ENCODE measurements at regions not wholly inside any gene's neighbourhood (a gene's known extent, or its start where the extent isn't known, plus 50 kb on each side); places are given as distances from the start of the nearest gene placed in this dataset.

GRCh38 chr11:31986201-31986889 lies 104.5 kb upstream of the RCN1 start:
- TF ChIP-seq EZH2 (IDR thresholded peaks at IDR 0.05; ENCODE audit: borderline replicate concordance, low read depth, low read length, poor library complexity, severe bottlenecking), result no peak
- TF ChIP-seq CTCF (conservative IDR thresholded peaks at IDR 0.05; ENCODE audit: low read depth, low read length), result no peak
- Histone ChIP-seq H3K27me3 (replicated peaks; ENCODE audit: insufficient read depth, low read depth, low read length, poor library complexity) (peaks cover 99% of the 10 kb centered on the region), H3K4me1 (ENCODE audit: insufficient read depth, low read length, poor library complexity, severe bottlenecking) (no peaks in the 10 kb centered on the region), H3K4me3 (ENCODE audit: low read depth, low read length, poor library complexity, severe bottlenecking) (no peak overlapping the region), H3K9me3 (ENCODE audit: low read depth, low read length, poor library complexity, severe bottlenecking) (no peaks in the 10 kb centered on the region), H3K27ac (ENCODE audit: low read depth, low read length, poor library complexity, severe bottlenecking) (no peak overlapping the region), H3K36me3 (ENCODE audit: insufficient read depth, low read length, poor library complexity, severe bottlenecking) (no peaks in the 10 kb centered on the region)
- BruUV-seq (replicated peaks), result no TSS peak
- CTCF ChIA-PET, result interaction anchor here (0.7 kb wide), 1 partner anchor 28 kb away, joined by 3 read pairs; no protein-coding TSS in a partner anchor
- POLR2A ChIA-PET (ENCODE audit: low non-redundant PET), result no interaction called here
- DNase-seq (ENCODE audit: low spot score), result no peak
- intact Hi-C loops (cut with micrococcal nuclease; ENCODE audit: unreplicated experiment), result no loop called here

DNA sequence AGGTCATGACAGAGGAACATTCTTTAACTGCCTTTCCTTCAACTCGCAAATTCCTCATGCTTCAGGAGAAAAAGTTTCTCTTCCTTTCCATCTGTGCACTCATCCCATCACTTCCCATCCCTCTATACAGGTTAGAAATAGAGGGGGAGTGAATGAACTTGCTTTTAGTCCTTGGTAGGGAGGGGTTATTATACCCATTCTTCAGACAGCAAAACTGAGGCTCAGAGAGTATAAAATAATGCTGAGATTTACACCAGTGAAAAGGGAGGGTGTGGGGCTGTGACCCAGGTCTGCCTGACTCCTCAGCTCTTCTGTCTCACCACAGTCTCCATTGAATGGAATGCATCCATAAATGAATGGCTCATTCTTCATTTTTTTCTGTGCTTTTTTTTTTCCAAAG lies 109.4 kb upstream of the RCN1 start:
- no TSS peak for BruUV-seq (replicated peaks)

GRCh38 chr11:31977343-31977742 lies 113.5 kb upstream of the RCN1 start:
- Histone ChIP-seq H3K4me3 (ENCODE audit: low read depth, low read length, poor library complexity, severe bottlenecking) (no peak overlapping the region), H3K4me1 (ENCODE audit: insufficient read depth, low read length, poor library complexity, severe bottlenecking) (no peaks in the 10 kb centered on the region), H3K27ac (ENCODE audit: low read depth, low read length, poor library complexity, severe bottlenecking) (no peak overlapping the region), H3K27me3 (replicated peaks; ENCODE audit: insufficient read depth, low read depth, low read length, poor library complexity) (peaks cover 99% of the 10 kb centered on the region), H3K36me3 (ENCODE audit: insufficient read depth, low read length, poor library complexity, severe bottlenecking) (no peaks in the 10 kb centered on the region), H3K9me3 (ENCODE audit: low read depth, low read length, poor library complexity, severe bottlenecking) (no peaks in the 10 kb centered on the region)
- no peak for DNase-seq (ENCODE audit: low spot score)
- POLR2A ChIA-PET (ENCODE audit: low non-redundant PET), result no interaction called here
- intact Hi-C loops (cut with micrococcal nuclease; ENCODE audit: unreplicated experiment), result no loop called here
- CTCF ChIA-PET, result interaction anchor here (0.6 kb wide), 1 partner anchor 856 kb away, joined by 9 read pairs; no protein-coding TSS in a partner anchor
- no TSS peak for BruUV-seq (replicated peaks)
- TF ChIP-seq EZH2 (IDR thresholded peaks at IDR 0.05; ENCODE audit: borderline replicate concordance, low read depth, low read length, poor library complexity, severe bottlenecking) (peak; percentile 69), CTCF (conservative IDR thresholded peaks at IDR 0.05; ENCODE audit: low read depth, low read length) (no peak)

More for the DNA sequence above, 109.4 kb upstream of the RCN1 start:
- POLR2A ChIA-PET (ENCODE audit: low non-redundant PET), result no interaction called here
- CTCF ChIA-PET, result no interaction called here
- Histone ChIP-seq H3K27me3 (replicated peaks; ENCODE audit: insufficient read depth, low read depth, low read length, poor library complexity) (peaks cover 98% of the 10 kb centered on the region), H3K36me3 (ENCODE audit: insufficient read depth, low read length, poor library complexity, severe bottlenecking) (no peaks in the 10 kb centered on the region), H3K27ac (ENCODE audit: low read depth, low read length, poor library complexity, severe bottlenecking) (no peak overlapping the region), H3K9me3 (ENCODE audit: low read depth, low read length, poor library complexity, severe bottlenecking) (no peaks in the 10 kb centered on the region), H3K4me3 (ENCODE audit: low read depth, low read length, poor library complexity, severe bottlenecking) (no peak overlapping the region), H3K4me1 (ENCODE audit: insufficient read depth, low read length, poor library complexity, severe bottlenecking) (no peaks in the 10 kb centered on the region)
- no peak for DNase-seq (ENCODE audit: low spot score)
- TF ChIP-seq CTCF (conservative IDR thresholded peaks at IDR 0.05; ENCODE audit: low read depth, low read length) (no peak), EZH2 (IDR thresholded peaks at IDR 0.05; ENCODE audit: borderline replicate concordance, low read depth, low read length, poor library complexity, severe bottlenecking) (peak; percentile 33)
- intact Hi-C loops (cut with micrococcal nuclease; ENCODE audit: unreplicated experiment), result no loop called here

Data from A673 (cell line).